Right hindlimb (tissue), 1 donor: ENCODE measurements at regions not wholly inside any gene's neighbourhood (a gene's known extent, or its start where the extent isn't known, plus 50 kb on each side); places are given as distances from the start of the nearest gene placed in this dataset.
"Not testable (repeated sequence)": the region's sequence is repeated elsewhere in the genome, so short reads cannot be mapped to it uniquely, and the experiment has no call there.

ENCODE experiments used
- DNase-seq: peaks from one replicate; pipeline ENCODE4 v3.0.0-alpha.2; 2018

- no peak for DNase-seq
These were observed 1389.6 kb downstream of the CDH8 start for GRCh38 chr16:60646631-60647030.

- DNase-seq: no peak
These were observed 1390.7 kb downstream of the CDH8 start for GRCh38 chr16:60645541-60645940.

- DNase-seq: no peak
These were observed 1393.3 kb downstream of the CDH8 start for GRCh38 chr16:60642956-60643355.

- no peak for DNase-seq
These were observed 1395.1 kb downstream of the CDH8 start for GRCh38 chr16:60641067-60641665.

GRCh38 chr16:60640038-60640437 lies 1396.2 kb downstream of the CDH8 start:
- no peak for DNase-seq

- DNase-seq: not testable (repeated sequence)
These were observed 1399.6 kb downstream of the CDH8 start for GRCh38 chr16:60636636-60637035.

GRCh38 chr16:60636117-60636516 lies 1400.1 kb downstream of the CDH8 start:
- DNase-seq: no peak

- no peak for DNase-seq
These were observed 1400.7 kb downstream of the CDH8 start for GRCh38 chr16:60635548-60635947.

- DNase-seq: no peak
These were observed 1424.4 kb downstream of the CDH8 start for GRCh38 chr16:60611844-60612243.

GRCh38 chr16:60608971-60609370 lies 1427.3 kb downstream of the CDH8 start:
- DNase-seq: no peak

- DNase-seq: not testable (repeated sequence)
These were observed 1430.6 kb downstream of the CDH8 start for GRCh38 chr16:60605652-60606051.

- DNase-seq: no peak
These were observed 1431.1 kb downstream of the CDH8 start for GRCh38 chr16:60605176-60605575.

- DNase-seq: no peak
These were observed 1449.7 kb downstream of the CDH8 start for GRCh38 chr16:60586493-60586892.

- no peak for DNase-seq
These were observed 1453.7 kb downstream of the CDH8 start for GRCh38 chr16:60582528-60582927.

GRCh38 chr16:60566901-60567300 lies 1469.3 kb downstream of the CDH8 start:
- DNase-seq: no peak

- no peak for DNase-seq
These were observed 1471.7 kb downstream of the CDH8 start for GRCh38 chr16:60564588-60564987.

GRCh38 chr16:60563166-60563565 lies 1473.1 kb downstream of the CDH8 start:
- DNase-seq: no peak

GRCh38 chr16:60558936-60559335 lies 1477.3 kb downstream of the CDH8 start:
- DNase-seq: no peak

- no peak for DNase-seq
These were observed 1483.0 kb downstream of the CDH8 start for GRCh38 chr16:60553090-60553757.

- DNase-seq: no peak
These were observed 1494.7 kb downstream of the CDH8 start for GRCh38 chr16:60541535-60541934.

GRCh38 chr16:60510941-60511340 lies 1525.3 kb downstream of the CDH8 start:
- DNase-seq: no peak

- no peak for DNase-seq
These were observed 1526.0 kb downstream of the CDH8 start for GRCh38 chr16:60510208-60510607.

GRCh38 chr16:60491273-60491672 lies 1545.0 kb downstream of the CDH8 start:
- DNase-seq: no peak

- DNase-seq: no peak
These were observed 1550.3 kb downstream of the CDH8 start for GRCh38 chr16:60485872-60486489.
